H54 (cell line): ENCODE measurements at regions not wholly inside any gene's neighbourhood (a gene's known extent, or its start where the extent isn't known, plus 50 kb on each side); places are given as distances from the start of the nearest gene placed in this dataset.

ENCODE experiments used
- DNase-seq: peaks from one replicate; pipeline ENCODE4 v3.0.0; 2011; ENCODE audit warnings: low spot score, mixed read lengths; ENCODE audit not compliant: insufficient read length
- FAIRE-seq: peaks from 3 replicates; lab custom pipeline; 2011; peaks lifted over from hg19 to GRCh38; lab: Jason Lieb, UNC
- POLR2A ChIP-seq: IDR thresholded peaks from 2 replicates; pipeline ENCODE4 v1.6.1; 2011; ENCODE audit warnings: low read depth, mild to moderate bottlenecking, low read length

- DNase-seq (no peak), FAIRE-seq (no peak)
- no peak for TF ChIP-seq POLR2A
Measured at GRCh38 chr12:74283646-74284045, 254.0 kb upstream of the ATXN7L3B start.

GRCh38 chr12:74285773-74286172, 251.9 kb upstream of the ATXN7L3B start:
- TF ChIP-seq POLR2A = no peak
- no peak for DNase-seq
- no peak for FAIRE-seq

DNA sequence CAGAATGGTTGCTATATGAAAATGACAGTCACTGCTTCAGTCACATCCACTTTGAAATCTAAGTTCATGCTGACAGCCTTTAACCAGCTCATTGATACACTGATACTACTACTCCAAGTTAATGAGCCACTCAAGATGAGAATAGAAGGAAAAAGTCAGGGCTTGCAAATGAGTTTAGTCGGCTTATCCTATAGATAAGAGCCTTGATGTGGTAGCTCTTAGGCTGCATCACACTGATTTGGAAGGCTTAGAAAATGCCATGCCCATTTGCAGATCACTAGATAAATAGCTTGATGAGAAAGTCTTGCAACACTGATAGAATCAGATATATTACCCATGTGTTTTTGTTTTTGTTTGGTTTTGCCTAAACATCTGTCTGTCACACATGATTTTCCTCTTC, 251.4 kb upstream of the ATXN7L3B start:
- no peak for FAIRE-seq
- DNase-seq = no peak

GRCh38 chr12:74292351-74293194, 245.1 kb upstream of the ATXN7L3B start:
- TF ChIP-seq POLR2A = peak; percentile 80
- DNase-seq (peak; percentile 37), FAIRE-seq (peak; percentile 94)

More for the DNA sequence above, 251.4 kb upstream of the ATXN7L3B start:
- TF ChIP-seq POLR2A = no peak

DNA sequence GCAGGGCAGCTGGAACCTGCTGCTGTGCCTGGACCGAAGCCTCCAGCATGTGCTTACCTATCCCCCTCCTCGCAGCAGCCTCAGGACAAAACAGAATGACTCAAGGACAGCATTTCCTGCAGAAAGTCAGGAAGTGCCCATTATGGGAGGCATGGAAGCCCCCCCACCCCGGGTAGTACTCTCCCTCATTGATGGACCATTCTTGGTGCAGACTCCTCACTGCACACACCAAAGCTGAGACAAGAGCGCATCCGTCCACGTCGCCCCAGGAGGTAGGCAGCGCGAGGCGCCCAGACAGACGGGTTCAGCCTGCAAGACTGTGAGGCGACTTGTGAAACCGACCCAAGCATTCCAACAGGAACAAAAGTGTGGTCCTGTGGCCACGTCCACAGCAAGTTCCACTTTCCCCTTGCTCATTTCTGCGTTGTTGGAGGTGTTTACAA, 243.9 kb upstream of the ATXN7L3B start:
- FAIRE-seq = peak; percentile 76
- TF ChIP-seq POLR2A = no peak

DNA sequence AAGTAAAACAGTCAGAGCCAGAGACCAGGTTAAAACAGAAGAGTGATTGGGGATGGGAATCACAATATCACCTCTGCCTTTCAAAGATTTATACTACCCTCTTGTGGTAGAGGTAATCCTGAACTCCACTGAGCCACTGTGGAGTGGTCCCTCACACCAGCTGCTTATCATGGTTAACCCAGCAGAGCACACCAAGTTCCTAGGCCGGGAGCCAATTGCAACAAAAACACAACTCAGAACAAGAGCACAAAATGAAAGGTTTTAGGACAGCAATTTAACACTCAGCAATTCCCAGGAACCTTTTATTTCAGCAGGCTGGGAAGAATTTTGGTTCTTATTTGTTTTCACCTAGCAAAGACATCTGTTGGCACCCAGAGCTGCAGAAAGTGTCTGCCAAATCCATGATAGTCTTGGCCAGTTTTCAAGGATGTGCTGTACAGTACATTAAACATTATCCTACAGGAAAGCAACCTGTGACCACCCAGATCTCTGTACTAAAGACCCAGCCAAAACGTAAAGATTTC, 220.5 kb upstream of the ATXN7L3B start:
- FAIRE-seq (peak; percentile 95), DNase-seq (peak; percentile 6)
- TF ChIP-seq POLR2A = no peak

More for the DNA sequence above, 243.9 kb upstream of the ATXN7L3B start:
- DNase-seq = no peak

- TF ChIP-seq POLR2A = no peak
- FAIRE-seq (no peak), DNase-seq (no peak)
Measured at GRCh38 chr12:74317741-74318140, 219.9 kb upstream of the ATXN7L3B start.

- DNase-seq = no peak
- no peak for FAIRE-seq
- no peak for TF ChIP-seq POLR2A
Measured at GRCh38 chr12:74319886-74320285, 217.7 kb upstream of the ATXN7L3B start.

GRCh38 chr12:74321381-74321780, 216.3 kb upstream of the ATXN7L3B start:
- DNase-seq (no peak), FAIRE-seq (no peak)
- no peak for TF ChIP-seq POLR2A

GRCh38 chr12:74322792-74323191, 214.8 kb upstream of the ATXN7L3B start:
- FAIRE-seq = no peak
- TF ChIP-seq POLR2A = no peak
- DNase-seq = no peak

DNA sequence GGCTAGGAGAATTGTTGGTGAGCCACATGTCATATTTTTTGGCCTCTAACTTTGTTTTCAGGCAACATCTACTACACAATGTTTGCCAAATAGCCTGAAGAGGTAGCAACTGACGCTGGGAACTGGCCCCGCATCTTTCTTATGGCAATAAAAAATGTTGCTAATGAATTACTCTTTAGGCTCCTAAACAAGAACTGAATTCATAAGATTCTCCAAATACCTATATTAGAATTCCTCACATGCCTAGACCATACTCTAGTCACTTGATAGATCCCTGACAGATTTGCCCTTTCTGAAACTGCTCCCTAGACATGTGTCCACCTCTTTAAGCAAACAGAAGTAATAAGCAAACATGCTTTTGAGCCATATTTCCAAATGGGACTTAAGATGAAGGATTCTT, 209.0 kb upstream of the ATXN7L3B start:
- TF ChIP-seq POLR2A = no peak
- no peak for FAIRE-seq

GRCh38 chr12:74334780-74335179, 202.9 kb upstream of the ATXN7L3B start:
- FAIRE-seq = no peak
- TF ChIP-seq POLR2A = no peak
- no peak for DNase-seq

More for the DNA sequence above, 209.0 kb upstream of the ATXN7L3B start:
- DNase-seq = no peak

GRCh38 chr12:74337951-74338350, 199.7 kb upstream of the ATXN7L3B start:
- FAIRE-seq (peak; percentile 95), DNase-seq (peak; percentile 2)
- no peak for TF ChIP-seq POLR2A

DNA sequence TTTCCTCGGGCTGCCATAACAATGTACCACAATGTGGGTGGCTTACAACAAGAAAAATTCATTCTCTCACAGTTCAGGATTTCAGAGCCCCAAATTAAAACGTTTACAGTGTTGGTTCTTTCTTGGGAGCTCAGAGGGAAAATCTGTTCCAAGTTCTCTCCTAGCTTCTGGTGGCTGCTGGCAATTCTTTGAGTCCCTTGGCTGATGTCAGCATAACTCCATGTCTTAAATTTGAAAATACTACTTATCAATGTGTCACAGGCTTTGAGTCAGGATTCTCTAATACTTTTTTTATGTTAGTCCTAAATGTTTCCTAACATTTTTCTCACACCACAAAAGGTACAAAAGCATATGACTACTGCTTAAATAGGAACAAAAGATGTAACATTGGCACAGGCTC, 198.4 kb upstream of the ATXN7L3B start:
- no peak for TF ChIP-seq POLR2A
- FAIRE-seq (no peak), DNase-seq (no peak)
